K562 (cell line): ENCODE measurements at regions not wholly inside any gene's neighbourhood (a gene's known extent, or its start where the extent isn't known, plus 50 kb on each side); places are given as distances from the start of the nearest gene placed in this dataset.

Experiments
- CREB1 ChIP-seq, 2 experiments: sonication (generic) in 1 of 2; formaldehyde crosslinking in 1 of 2; IDR thresholded peaks; 2 replicates each; pipeline versions ENCODE4 v1.6.1 to v1.8.0; 2012 to 2022; ENCODE audit warnings: inconsistent platforms in 1 of 2, mild to moderate bottlenecking in 1 of 2, missing genetic modification reagents in 1 of 2, moderate library complexity in 1 of 2
- EHMT2 ChIP-seq: fragments of 450-650 bp; IDR thresholded peaks from 2 replicates; pipeline ENCODE4 v1.6.1; 2018; ENCODE audit warnings: antibody characterized with exemption
- EP300 ChIP-seq: IDR thresholded peaks from 2 replicates; pipeline ENCODE4 v1.6.1; 2012; ENCODE audit warnings: low read length, improper control_type of control experiment
- GATA2 ChIP-seq: sonication (generic); formaldehyde crosslinking; IDR thresholded peaks from 2 replicates; pipeline ENCODE4 v1.4.0; 2020; ENCODE audit warnings: mild to moderate bottlenecking, missing genetic modification reagents
- GATAD2B ChIP-seq: fragments of 450-650 bp; IDR thresholded peaks from 2 replicates; pipeline ENCODE4 v1.6.1; 2017; ENCODE audit warnings: mild to moderate bottlenecking, borderline replicate concordance
- MYC ChIP-seq, 2 experiments: fragments of 250-450 bp in 1 of 2; sonication (Bioruptor Pico) in 1 of 2; IDR thresholded peaks; 2 replicates each; pipeline versions ENCODE4 v1.5.1 to v1.6.1; 2012 to 2021; ENCODE audit warnings: low read depth in 2 of 2, borderline replicate concordance in 1 of 2, improper control_type of control experiment in 1 of 2, low read length in 1 of 2, mild to moderate bottlenecking in 1 of 2, moderate library complexity in 1 of 2
- NCOA1 ChIP-seq: fragments of 450-650 bp; IDR thresholded peaks from 2 replicates; pipeline ENCODE4 v1.6.1; 2016; ENCODE audit warnings: low read depth
- NFIC ChIP-seq: fragments of 450-650 bp; IDR thresholded peaks from 2 replicates; pipeline ENCODE4 v1.6.1; 2017; ENCODE audit warnings: mild to moderate bottlenecking, inconsistent platforms
- RAD21 ChIP-seq, 2 experiments: fragments of 250-450 bp in 1 of 2; fragments of 450-650 bp in 1 of 2; sonication (Bioruptor Pico) in 1 of 2; formaldehyde crosslinking in 1 of 2; IDR thresholded peaks in 1 of 2; conservative IDR thresholded peaks in 1 of 2; 2 replicates each; pipeline versions ENCODE4 v1.4.0 to v1.8.0; 2020 to 2022; ENCODE audit warnings: mild to moderate bottlenecking in 2 of 2, moderate library complexity in 1 of 2
- RHOXF2B ChIP-seq: fragments of 250-450 bp; sonication (Bioruptor Pico); conservative IDR thresholded peaks from 2 replicates; pipeline ENCODE4 v1.5.1; 2021
- SAFB2 ChIP-seq: fragments of 200-400 bp; formaldehyde crosslinking; IDR thresholded peaks from 2 replicates; pipeline ENCODE4 v1.6.1; 2018; ENCODE audit warnings: borderline replicate concordance, low read length, low read depth, moderate library complexity; ENCODE audit not compliant: severe bottlenecking
- SETDB1 ChIP-seq: IDR thresholded peaks from one replicate; pipeline ENCODE4 v1.6.1; 2012; ENCODE audit warnings: low read length, control low read depth, inconsistent platforms
- SREBF1 ChIP-seq: fragments of 150-350 bp; IDR thresholded peaks from 2 replicates; pipeline ENCODE4 v1.6.1; 2014; ENCODE audit warnings: antibody characterized with exemption, low read depth, low read length, borderline replicate concordance
- TEAD4 ChIP-seq, 2 experiments: sonication (generic) in 1 of 2; formaldehyde crosslinking in 1 of 2; IDR thresholded peaks; 2 replicates each; pipeline versions ENCODE4 v1.6.1 to v1.8.0; 2012 to 2022; ENCODE audit warnings: borderline replicate concordance in 1 of 2, inconsistent platforms in 1 of 2, low read length in 1 of 2, mild to moderate bottlenecking in 1 of 2, missing genetic modification reagents in 1 of 2
- ZNF133 ChIP-seq: fragments of 250-450 bp; sonication (Bioruptor Pico); IDR thresholded peaks from 2 replicates; pipeline ENCODE4 v1.4.0; 2020; ENCODE audit warnings: mild to moderate bottlenecking
- ZNF408 ChIP-seq: fragments of 250-450 bp; sonication (Bioruptor Pico); IDR thresholded peaks from 2 replicates; pipeline ENCODE4 v1.4.0; 2020; ENCODE audit warnings: low read depth, mild to moderate bottlenecking, moderate library complexity
- ZNF41 ChIP-seq: fragments of 250-450 bp; sonication (Bioruptor Pico); conservative IDR thresholded peaks from 2 replicates; pipeline ENCODE4 v1.4.0; 2020; ENCODE audit warnings: mild to moderate bottlenecking
- ZNF586 ChIP-seq: fragments of 450-650 bp; formaldehyde crosslinking; conservative IDR thresholded peaks from 2 replicates; pipeline ENCODE4 v1.4.0; 2020; ENCODE audit warnings: mild to moderate bottlenecking, moderate library complexity
- TF ChIP-seq, protein P1 (sequence below): sonication (generic); formaldehyde crosslinking; IDR thresholded peaks from 2 replicates; pipeline ENCODE4 v1.8.0; 2023; ENCODE audit warnings: missing genetic modification reagents, mild to moderate bottlenecking, borderline replicate concordance
- TF ChIP-seq, protein P2 (sequence below): sonication (generic); formaldehyde crosslinking; IDR thresholded peaks from 2 replicates; pipeline ENCODE4 v1.8.1; 2023; ENCODE audit warnings: mild to moderate bottlenecking, missing genetic modification reagents

DNA sequence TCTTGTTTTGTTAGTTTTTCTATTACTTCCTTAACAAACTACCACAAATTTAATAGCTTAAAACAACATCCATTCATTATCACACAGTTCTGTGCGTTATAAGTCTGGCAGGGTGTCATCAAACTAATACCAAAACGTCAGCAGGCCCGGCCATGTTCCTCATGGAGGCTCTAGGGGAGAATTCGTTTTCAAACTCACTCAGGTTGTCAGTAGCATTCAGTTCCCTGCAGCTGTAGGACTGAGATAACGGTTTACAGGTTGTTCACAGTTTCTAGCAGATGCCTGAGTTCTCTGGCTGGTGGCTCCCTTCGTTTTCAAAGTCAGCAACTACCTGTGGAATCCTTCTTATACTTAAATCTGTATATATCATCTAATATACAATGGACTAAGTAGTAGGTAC lies 72.5 kb upstream of the PRSS16 start (continued):
- TF ChIP-seq, protein P1, sequence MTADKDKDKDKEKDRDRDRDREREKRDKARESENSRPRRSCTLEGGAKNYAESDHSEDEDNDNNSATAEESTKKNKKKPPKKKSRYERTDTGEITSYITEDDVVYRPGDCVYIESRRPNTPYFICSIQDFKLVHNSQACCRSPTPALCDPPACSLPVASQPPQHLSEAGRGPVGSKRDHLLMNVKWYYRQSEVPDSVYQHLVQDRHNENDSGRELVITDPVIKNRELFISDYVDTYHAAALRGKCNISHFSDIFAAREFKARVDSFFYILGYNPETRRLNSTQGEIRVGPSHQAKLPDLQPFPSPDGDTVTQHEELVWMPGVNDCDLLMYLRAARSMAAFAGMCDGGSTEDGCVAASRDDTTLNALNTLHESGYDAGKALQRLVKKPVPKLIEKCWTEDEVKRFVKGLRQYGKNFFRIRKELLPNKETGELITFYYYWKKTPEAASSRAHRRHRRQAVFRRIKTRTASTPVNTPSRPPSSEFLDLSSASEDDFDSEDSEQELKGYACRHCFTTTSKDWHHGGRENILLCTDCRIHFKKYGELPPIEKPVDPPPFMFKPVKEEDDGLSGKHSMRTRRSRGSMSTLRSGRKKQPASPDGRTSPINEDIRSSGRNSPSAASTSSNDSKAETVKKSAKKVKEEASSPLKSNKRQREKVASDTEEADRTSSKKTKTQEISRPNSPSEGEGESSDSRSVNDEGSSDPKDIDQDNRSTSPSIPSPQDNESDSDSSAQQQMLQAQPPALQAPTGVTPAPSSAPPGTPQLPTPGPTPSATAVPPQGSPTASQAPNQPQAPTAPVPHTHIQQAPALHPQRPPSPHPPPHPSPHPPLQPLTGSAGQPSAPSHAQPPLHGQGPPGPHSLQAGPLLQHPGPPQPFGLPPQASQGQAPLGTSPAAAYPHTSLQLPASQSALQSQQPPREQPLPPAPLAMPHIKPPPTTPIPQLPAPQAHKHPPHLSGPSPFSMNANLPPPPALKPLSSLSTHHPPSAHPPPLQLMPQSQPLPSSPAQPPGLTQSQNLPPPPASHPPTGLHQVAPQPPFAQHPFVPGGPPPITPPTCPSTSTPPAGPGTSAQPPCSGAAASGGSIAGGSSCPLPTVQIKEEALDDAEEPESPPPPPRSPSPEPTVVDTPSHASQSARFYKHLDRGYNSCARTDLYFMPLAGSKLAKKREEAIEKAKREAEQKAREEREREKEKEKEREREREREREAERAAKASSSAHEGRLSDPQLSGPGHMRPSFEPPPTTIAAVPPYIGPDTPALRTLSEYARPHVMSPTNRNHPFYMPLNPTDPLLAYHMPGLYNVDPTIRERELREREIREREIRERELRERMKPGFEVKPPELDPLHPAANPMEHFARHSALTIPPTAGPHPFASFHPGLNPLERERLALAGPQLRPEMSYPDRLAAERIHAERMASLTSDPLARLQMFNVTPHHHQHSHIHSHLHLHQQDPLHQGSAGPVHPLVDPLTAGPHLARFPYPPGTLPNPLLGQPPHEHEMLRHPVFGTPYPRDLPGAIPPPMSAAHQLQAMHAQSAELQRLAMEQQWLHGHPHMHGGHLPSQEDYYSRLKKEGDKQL (CRISPR knock-in tag) = no peak
- TF ChIP-seq EHMT2 (no peak), SAFB2 (no peak), SREBF1 (no peak), RAD21 (CRISPR knock-in tag; conservative IDR thresholded peaks at IDR 0.05 in 1 of 2, IDR thresholded peaks at IDR 0.05 in 1 of 2) (no peak), ZNF133 (CRISPR knock-in tag) (no peak), GATAD2B (no peak), GATA2 (CRISPR knock-in tag) (peak; percentile 68), TEAD4 (IDR thresholded peaks at IDR 0.05; ENCODE audit: low read length) (peak; percentile 85), TEAD4 (CRISPR knock-in tag; IDR thresholded peaks at IDR 0.05; ENCODE audit: borderline replicate concordance) (no peak), ZNF586 (CRISPR knock-in tag) (no peak), MYC (IDR thresholded peaks at IDR 0.05; ENCODE audit: low read depth, low read length) (no peak), MYC (CRISPR knock-in tag; IDR thresholded peaks at IDR 0.05; ENCODE audit: borderline replicate concordance, low read depth) (no peak), NCOA1 (no peak), SETDB1 (no peak), NFIC (no peak), CREB1 (IDR thresholded peaks at IDR 0.05) (peak; percentile 61), CREB1 (CRISPR knock-in tag; IDR thresholded peaks at IDR 0.05) (no peak), RHOXF2B (CRISPR knock-in tag) (no peak), ZNF408 (CRISPR knock-in tag) (no peak), ZNF41 (CRISPR knock-in tag) (no peak), EP300 (peak; percentile 78)
- TF ChIP-seq, protein P2, sequence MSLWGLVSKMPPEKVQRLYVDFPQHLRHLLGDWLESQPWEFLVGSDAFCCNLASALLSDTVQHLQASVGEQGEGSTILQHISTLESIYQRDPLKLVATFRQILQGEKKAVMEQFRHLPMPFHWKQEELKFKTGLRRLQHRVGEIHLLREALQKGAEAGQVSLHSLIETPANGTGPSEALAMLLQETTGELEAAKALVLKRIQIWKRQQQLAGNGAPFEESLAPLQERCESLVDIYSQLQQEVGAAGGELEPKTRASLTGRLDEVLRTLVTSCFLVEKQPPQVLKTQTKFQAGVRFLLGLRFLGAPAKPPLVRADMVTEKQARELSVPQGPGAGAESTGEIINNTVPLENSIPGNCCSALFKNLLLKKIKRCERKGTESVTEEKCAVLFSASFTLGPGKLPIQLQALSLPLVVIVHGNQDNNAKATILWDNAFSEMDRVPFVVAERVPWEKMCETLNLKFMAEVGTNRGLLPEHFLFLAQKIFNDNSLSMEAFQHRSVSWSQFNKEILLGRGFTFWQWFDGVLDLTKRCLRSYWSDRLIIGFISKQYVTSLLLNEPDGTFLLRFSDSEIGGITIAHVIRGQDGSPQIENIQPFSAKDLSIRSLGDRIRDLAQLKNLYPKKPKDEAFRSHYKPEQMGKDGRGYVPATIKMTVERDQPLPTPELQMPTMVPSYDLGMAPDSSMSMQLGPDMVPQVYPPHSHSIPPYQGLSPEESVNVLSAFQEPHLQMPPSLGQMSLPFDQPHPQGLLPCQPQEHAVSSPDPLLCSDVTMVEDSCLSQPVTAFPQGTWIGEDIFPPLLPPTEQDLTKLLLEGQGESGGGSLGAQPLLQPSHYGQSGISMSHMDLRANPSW = no peak
